Head of caudate nucleus (tissue), 42 donors: ENCODE measurements at regions not wholly inside any gene's neighbourhood (a gene's known extent, or its start where the extent isn't known, plus 50 kb on each side); places are given as distances from the start of the nearest gene placed in this dataset.

ENCODE experiments used
- DNase-seq, 42 donors: peaks; one replicate each; pipeline versions ENCODE4 v3.0.0 to v3.0.0-alpha.2; 2020 to 2021; ENCODE audit warnings: mixed read lengths in 7 of 42
- intact Hi-C: fragments of 100-400 bp; cut with DNase I; formaldehyde crosslinking; loops from one replicate; pipeline ENCODE4 v1.15.0; 2022

GRCh38 chr21:35644523-35644922, 415.8 kb downstream of the SETD4 start:
- DNase-seq: no peak
- intact Hi-C loops: no loop called here

- intact Hi-C loops: no loop called here
- DNase-seq: no peak
These were observed 417.1 kb downstream of the SETD4 start for GRCh38 chr21:35643176-35643575.

GRCh38 chr21:35641271-35642016, 418.9 kb downstream of the SETD4 start:
- intact Hi-C loops: no loop called here

GRCh38 chr21:35637431-35637830, 422.9 kb downstream of the SETD4 start:
- intact Hi-C loops: no loop called here
- DNase-seq: no peak

More at GRCh38 chr21:35641271-35642016, 418.9 kb downstream of the SETD4 start:
- DNase-seq: no peak

GRCh38 chr21:35635994-35636393, 424.3 kb downstream of the SETD4 start:
- intact Hi-C loops: no loop called here
- no peak for DNase-seq

- DNase-seq: no peak
- intact Hi-C loops: no loop called here
These were observed 425.1 kb downstream of the SETD4 start for GRCh38 chr21:35635261-35635660.

- DNase-seq: no peak
- intact Hi-C loops: no loop called here
These were observed 426.8 kb downstream of the SETD4 start for GRCh38 chr21:35633501-35633900.

GRCh38 chr21:35632711-35633110, 427.6 kb downstream of the SETD4 start:
- DNase-seq: no peak
- intact Hi-C loops: no loop called here

GRCh38 chr21:35628316-35628715, 432.0 kb downstream of the SETD4 start:
- intact Hi-C loops: no loop called here
- no peak for DNase-seq

- no peak for DNase-seq
- intact Hi-C loops: no loop called here
These were observed 432.9 kb downstream of the SETD4 start for GRCh38 chr21:35627462-35627861.

GRCh38 chr21:35625576-35625975, 434.8 kb downstream of the SETD4 start:
- DNase-seq: no peak
- intact Hi-C loops: no loop called here

GRCh38 chr21:35624901-35625300, 435.4 kb downstream of the SETD4 start:
- intact Hi-C loops: no loop called here
- no peak for DNase-seq

- intact Hi-C loops: no loop called here
- no peak for DNase-seq
These were observed 437.7 kb downstream of the SETD4 start for GRCh38 chr21:35622612-35623011.

GRCh38 chr21:35619184-35619583, 441.1 kb downstream of the SETD4 start:
- intact Hi-C loops: no loop called here
- no peak for DNase-seq

- intact Hi-C loops: no loop called here
- DNase-seq: no peak
These were observed 442.8 kb downstream of the SETD4 start for GRCh38 chr21:35617491-35617890.

GRCh38 chr21:35616090-35616489, 444.2 kb downstream of the SETD4 start:
- intact Hi-C loops: no loop called here
- DNase-seq: no peak

GRCh38 chr21:35615325-35615724, 445.0 kb downstream of the SETD4 start:
- intact Hi-C loops: no loop called here
- DNase-seq: no peak

- no peak for DNase-seq
- intact Hi-C loops: no loop called here
These were observed 445.9 kb downstream of the SETD4 start for GRCh38 chr21:35614396-35614921.

- no peak for DNase-seq
- intact Hi-C loops: no loop called here
These were observed 448.6 kb downstream of the SETD4 start for GRCh38 chr21:35611708-35612132.

GRCh38 chr21:35609263-35609662, 451.1 kb downstream of the SETD4 start:
- intact Hi-C loops: no loop called here
- no peak for DNase-seq

GRCh38 chr21:35607406-35607805, 452.9 kb downstream of the SETD4 start:
- intact Hi-C loops: no loop called here
- DNase-seq: no peak
